Activated CD8-positive, alpha-beta T cell treated with anti-CD3 and anti-CD28 coated beads for 36 hours (primary cell): ENCODE measurements at regions not wholly inside any gene's neighbourhood (a gene's known extent, or its start where the extent isn't known, plus 50 kb on each side); places are given as distances from the start of the nearest gene placed in this dataset.

Source experiments
- ATAC-seq: fragments of 200-7000 bp; cut with Tn5 transposase; one replicate; pipeline ENCODE4 v1.10.0; 2021; ENCODE audit warnings: mild to moderate bottlenecking, moderate library complexity
- CTCF ChIA-PET: fragments of 350-600 bp; sonication (Branson Sonifier 250); formaldehyde crosslinking; loops from one replicate; lab custom pipeline; 2021; ENCODE audit warnings: antibody characterized with exemption; lab: Charles Lee
- POLR2A ChIA-PET: fragments of 350-600 bp; sonication (Branson Sonifier 250); formaldehyde crosslinking; loops from one replicate; lab custom pipeline; 2021; ENCODE audit warnings: antibody characterized with exemption; lab: Charles Lee
- DNase-seq: peaks from one replicate; pipeline ENCODE4 v3.0.0-alpha.2; 2020
- H3K27ac Mint-ChIP-seq: one replicate; pipeline ENCODE4 v1.8.0; 2021; ENCODE audit warnings: mild to moderate bottlenecking, mixed read lengths
- H3K27me3 Mint-ChIP-seq: one replicate; pipeline ENCODE4 v1.8.0; 2021; ENCODE audit warnings: mixed read lengths
- H3K36me3 Mint-ChIP-seq: one replicate; pipeline ENCODE4 v1.8.0; 2021; ENCODE audit warnings: low read depth, mixed read lengths
- H3K4me1 Mint-ChIP-seq: one replicate; pipeline ENCODE4 v1.8.0; 2021; ENCODE audit warnings: low read depth, mixed read lengths
- H3K4me3 Mint-ChIP-seq: one replicate; pipeline ENCODE4 v1.8.0; 2021; ENCODE audit warnings: mild to moderate bottlenecking, moderate library complexity, mixed read lengths
- H3K9me3 Mint-ChIP-seq: one replicate; pipeline ENCODE4 v1.8.0; 2021; ENCODE audit warnings: mixed read lengths
- intact Hi-C: fragments of 100-400 bp; cut with micrococcal nuclease; formaldehyde crosslinking; loops from one replicate; pipeline ENCODE4 v1.10.0; 2022
- TF ChIP-seq, protein P1 (sequence below): fragments of 200-600 bp; IDR thresholded peaks from one replicate; pipeline ENCODE4 v1.8.0; 2022; ENCODE audit warnings: antibody characterized with exemption, mild to moderate bottlenecking

DNA sequence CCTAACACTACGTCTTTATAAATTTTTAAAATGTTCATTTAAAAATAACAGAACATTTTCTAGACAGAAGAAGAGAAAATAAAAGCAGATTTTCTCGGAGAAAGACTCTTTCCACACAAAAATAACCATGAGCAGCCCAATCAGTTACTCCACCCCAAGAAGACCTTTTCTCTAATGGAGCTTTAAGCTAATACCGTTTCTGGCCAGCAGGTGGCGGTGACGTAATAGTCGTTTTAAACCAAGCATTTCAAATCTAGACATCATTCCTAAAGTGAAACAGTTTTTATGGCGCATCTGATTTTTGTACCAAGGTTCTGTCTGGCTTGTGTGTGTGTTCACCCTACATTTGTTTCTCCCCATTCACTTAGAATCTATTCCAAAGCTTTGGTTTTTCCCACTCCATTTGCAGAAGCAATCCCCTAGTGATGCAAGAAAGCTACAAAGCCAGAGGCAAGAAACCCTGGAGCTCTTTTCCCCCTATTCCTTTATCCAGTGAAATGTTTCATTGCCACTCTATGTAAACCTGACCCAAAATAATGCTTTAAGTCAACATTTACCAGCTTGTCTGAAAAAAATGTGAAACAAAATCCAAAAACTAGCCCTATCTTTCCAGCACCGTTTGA, 336.7 kb upstream of the IGF1R start:
- TF ChIP-seq, protein P1, sequence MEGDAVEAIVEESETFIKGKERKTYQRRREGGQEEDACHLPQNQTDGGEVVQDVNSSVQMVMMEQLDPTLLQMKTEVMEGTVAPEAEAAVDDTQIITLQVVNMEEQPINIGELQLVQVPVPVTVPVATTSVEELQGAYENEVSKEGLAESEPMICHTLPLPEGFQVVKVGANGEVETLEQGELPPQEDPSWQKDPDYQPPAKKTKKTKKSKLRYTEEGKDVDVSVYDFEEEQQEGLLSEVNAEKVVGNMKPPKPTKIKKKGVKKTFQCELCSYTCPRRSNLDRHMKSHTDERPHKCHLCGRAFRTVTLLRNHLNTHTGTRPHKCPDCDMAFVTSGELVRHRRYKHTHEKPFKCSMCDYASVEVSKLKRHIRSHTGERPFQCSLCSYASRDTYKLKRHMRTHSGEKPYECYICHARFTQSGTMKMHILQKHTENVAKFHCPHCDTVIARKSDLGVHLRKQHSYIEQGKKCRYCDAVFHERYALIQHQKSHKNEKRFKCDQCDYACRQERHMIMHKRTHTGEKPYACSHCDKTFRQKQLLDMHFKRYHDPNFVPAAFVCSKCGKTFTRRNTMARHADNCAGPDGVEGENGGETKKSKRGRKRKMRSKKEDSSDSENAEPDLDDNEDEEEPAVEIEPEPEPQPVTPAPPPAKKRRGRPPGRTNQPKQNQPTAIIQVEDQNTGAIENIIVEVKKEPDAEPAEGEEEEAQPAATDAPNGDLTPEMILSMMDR: peak; percentile 69
- intact Hi-C loops: loop anchor here (2.0 kb wide), 1 partner anchor 109 kb away; no protein-coding TSS in a partner anchor
- POLR2A ChIA-PET: interaction anchor here (0.7 kb wide), 1 partner anchor 11 kb away, joined by 3 read pairs; no protein-coding TSS in a partner anchor
- H3K4me1 Mint-ChIP-seq: no peaks in the 10 kb centered on the region
- no peak overlapping the region for H3K4me3 Mint-ChIP-seq
- no peaks in the 10 kb centered on the region for H3K36me3 Mint-ChIP-seq
- no peaks in the 10 kb centered on the region for H3K9me3 Mint-ChIP-seq
- ATAC-seq: peak; percentile 55
- H3K27me3 Mint-ChIP-seq: peaks cover 13% of the 10 kb centered on the region
- CTCF ChIA-PET: interaction anchor here (0.5 to 3.7 kb wide), 30 partner anchors 8 to 116 kb away, joined by 3 to 49 read pairs (median 5); no protein-coding TSS in a partner anchor
- peak; percentile 90 for DNase-seq
- H3K27ac Mint-ChIP-seq: no peak overlapping the region

DNA sequence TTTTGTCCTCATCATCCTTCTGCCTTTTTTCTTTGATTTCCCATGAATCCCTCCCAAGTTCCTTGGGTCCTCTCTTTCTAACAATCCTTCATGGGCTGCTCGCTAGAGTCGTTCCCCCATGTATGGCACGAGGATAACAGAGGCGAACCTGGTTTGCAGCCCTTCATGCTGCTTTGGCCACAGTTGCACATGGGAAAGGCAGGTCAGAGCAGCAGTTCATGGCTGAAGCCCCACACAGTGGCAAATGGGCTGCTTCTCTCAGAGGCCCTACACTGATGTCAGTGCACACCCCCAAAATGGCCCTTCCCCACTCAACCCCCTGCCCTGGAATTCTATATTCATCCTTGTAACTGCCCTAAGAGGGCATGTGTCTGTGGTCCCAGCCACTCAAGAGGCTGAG, 335.4 kb upstream of the IGF1R start:
- ChIA-PET CTCF (interaction anchor here (0.7 to 3.7 kb wide), 7 partner anchors 9 to 109 kb away, joined by 3 to 49 read pairs (median 7); no protein-coding TSS in a partner anchor), POLR2A (no interaction called here)
- H3K4me3 Mint-ChIP-seq: no peak overlapping the region
- no peaks in the 10 kb centered on the region for H3K4me1 Mint-ChIP-seq
- H3K27me3 Mint-ChIP-seq: peaks cover 10% of the 10 kb centered on the region
- DNase-seq (no peak), ATAC-seq (no peak)
- TF ChIP-seq, protein P1: no peak
- no peak overlapping the region for H3K27ac Mint-ChIP-seq
- H3K36me3 Mint-ChIP-seq: no peaks in the 10 kb centered on the region
- H3K9me3 Mint-ChIP-seq: no peaks in the 10 kb centered on the region
- intact Hi-C loops: no loop called here

DNA sequence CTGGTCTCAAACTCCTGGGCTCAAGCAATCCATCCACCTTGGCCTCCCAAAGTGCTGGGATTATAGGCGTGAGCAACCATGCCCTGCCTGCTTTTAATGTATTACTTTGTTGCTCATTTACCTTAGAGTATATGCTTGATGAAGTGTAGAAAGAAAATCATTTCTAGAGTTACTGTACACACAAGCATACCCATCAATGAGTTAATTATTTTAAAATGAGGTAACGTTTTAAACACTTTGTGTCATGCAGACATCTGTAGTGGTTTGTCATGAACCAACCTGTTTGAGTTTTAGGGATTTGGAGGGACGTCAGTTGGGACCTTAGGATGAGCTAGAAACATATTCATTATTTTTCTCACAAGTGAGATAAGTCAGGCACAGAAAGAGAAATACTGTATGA, 332.4 kb upstream of the IGF1R start:
- Mint-ChIP-seq H3K36me3 (no peaks in the 10 kb centered on the region), H3K4me1 (no peaks in the 10 kb centered on the region), H3K27me3 (peaks cover 5% of the 10 kb centered on the region), H3K9me3 (peaks cover 5% of the 10 kb centered on the region), H3K4me3 (no peak overlapping the region), H3K27ac (no peak overlapping the region)
- TF ChIP-seq, protein P1: no peak
- ATAC-seq (no peak), DNase-seq (no peak)
- CTCF ChIA-PET: no interaction called here
- intact Hi-C loops: no loop called here
- POLR2A ChIA-PET: no interaction called here

DNA sequence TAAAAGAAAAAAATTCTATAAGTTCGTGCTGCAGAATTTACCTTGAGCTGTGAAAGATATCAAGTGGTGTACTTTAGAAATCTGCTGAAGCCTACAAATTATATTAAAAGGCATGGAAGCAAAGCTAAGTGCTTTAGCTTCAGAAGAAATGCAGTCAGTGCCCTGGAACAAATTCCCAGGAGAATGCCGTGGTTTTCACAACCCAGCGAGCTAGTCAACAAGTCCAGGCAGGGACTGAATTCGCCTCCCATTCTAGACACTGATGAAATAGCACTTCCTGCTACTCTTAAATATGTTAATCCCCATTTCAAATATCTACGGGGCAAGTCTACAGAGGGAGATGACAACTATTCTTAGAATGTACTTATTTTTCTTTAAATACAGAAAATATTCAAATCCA, 326.4 kb upstream of the IGF1R start:
- ChIA-PET CTCF (interaction anchor here (1.1 kb wide), 1 partner anchor 10 kb away, joined by 8 read pairs; no protein-coding TSS in a partner anchor), POLR2A (no interaction called here)
- Mint-ChIP-seq H3K4me3 (no peak overlapping the region), H3K4me1 (no peaks in the 10 kb centered on the region), H3K36me3 (no peaks in the 10 kb centered on the region), H3K27ac (no peak overlapping the region), H3K27me3 (peaks cover 1% of the 10 kb centered on the region), H3K9me3 (peaks cover 12% of the 10 kb centered on the region)
- no peak for ATAC-seq
- no peak for DNase-seq
- TF ChIP-seq, protein P1: no peak
- intact Hi-C loops: no loop called here

DNA sequence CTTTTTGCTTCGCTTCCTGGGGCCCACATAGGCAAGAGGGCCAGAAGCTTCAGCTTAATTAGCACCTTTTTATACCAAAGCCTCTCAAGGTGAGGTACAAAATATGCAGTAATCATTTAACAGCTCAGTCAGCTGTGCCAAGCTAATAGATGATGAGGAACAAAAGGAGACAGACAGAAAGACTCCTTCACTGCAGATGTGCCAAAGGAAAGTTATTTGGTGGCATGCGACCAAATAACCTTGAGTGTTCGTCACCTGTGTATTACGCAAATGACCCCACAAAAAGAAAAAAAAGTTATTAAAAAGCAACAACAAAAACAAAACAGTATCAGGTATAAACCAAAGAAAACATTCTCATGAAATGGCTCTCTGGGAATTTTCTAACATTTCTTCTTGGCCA, 325.8 kb upstream of the IGF1R start:
- intact Hi-C loops: no loop called here
- TF ChIP-seq, protein P1: no peak
- no peaks in the 10 kb centered on the region for H3K36me3 Mint-ChIP-seq

More for the DNA sequence above, 325.8 kb upstream of the IGF1R start:
- Mint-ChIP-seq H3K9me3 (peaks cover 12% of the 10 kb centered on the region), H3K27ac (no peak overlapping the region), H3K4me1 (no peaks in the 10 kb centered on the region), H3K27me3 (peaks cover 5% of the 10 kb centered on the region), H3K4me3 (no peak overlapping the region)
- ATAC-seq (no peak), DNase-seq (no peak)
- ChIA-PET CTCF (interaction anchor here (1.1 kb wide), 1 partner anchor 11 kb away, joined by 8 read pairs; no protein-coding TSS in a partner anchor), POLR2A (interaction anchor here (0.7 kb wide), 1 partner anchor 10 kb away, joined by 3 read pairs; no protein-coding TSS in a partner anchor)
